ENCODE measurements at regions not wholly inside any gene's neighbourhood (a gene's known extent, or its start where the extent isn't known, plus 50 kb on each side); places are given as distances from the start of the nearest gene placed in this dataset.

DNA sequence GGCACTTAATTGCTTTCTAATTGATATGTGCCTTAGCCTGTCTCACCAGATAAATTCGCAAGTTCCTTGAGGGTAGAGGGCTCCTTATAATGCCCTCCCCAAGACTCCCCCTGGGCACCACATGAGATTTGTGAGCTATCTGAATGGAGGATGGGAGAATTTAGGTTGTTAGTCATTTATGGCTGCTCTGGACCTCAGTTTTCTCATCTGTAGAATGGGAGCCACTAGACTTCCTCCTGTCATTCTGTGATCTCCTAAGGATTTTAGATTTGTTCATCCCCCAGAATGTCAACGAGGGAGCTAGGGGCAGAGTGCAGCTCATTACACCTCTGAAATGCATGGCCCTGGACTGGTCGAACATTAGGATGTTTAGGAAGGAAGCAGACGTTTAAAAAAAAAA, 294.6 kb downstream of the MIAT start:
- Mint-ChIP-seq H3K4me1 (no peaks in the 10 kb centered on the region), H3K4me3 (no peak overlapping the region), H3K27ac (no peak overlapping the region), H3K9me3 (ENCODE audit: insufficient read depth) (no peaks in the 10 kb centered on the region), H3K27me3 (peaks cover 58% of the 10 kb centered on the region)
- intact Hi-C loops (cut with micrococcal nuclease): no loop called here
- 0% methylated on average over 1 of the region's 4 CpGs for WGBS (ENCODE audit: insufficient coverage)
- no peaks in the 10 kb centered on the region for H4K20me1 ChIP-seq (ENCODE audit: control insufficient read depth, insufficient read depth, low read length, poor library complexity, severe bottlenecking)
- no peak overlapping the region for H3K4me3 ChIP-seq (ENCODE audit: control extremely low read depth in 1 of 5, extremely low read depth in 1 of 5, insufficient read depth in 1 of 5, low read depth in 2 of 5, low read length in 4 of 5)
- ATAC-seq (ENCODE audit: low read depth) (no peak), DNase-seq (no peak)
- H3K27me3 ChIP-seq (replicated peaks in 1 of 4; ENCODE audit: control extremely low read depth in 1 of 4, control insufficient read depth in 3 of 4, insufficient read depth in 4 of 4, low read length in 3 of 4): peaks cover 0 to 18% (median 8%) of the 10 kb centered on the region in 4 experiments
- ChIA-PET POLR2A (interaction anchor here (0.6 kb wide), 1 partner anchor 65 kb away, joined by 3 read pairs; no protein-coding TSS in a partner anchor), CTCF (no interaction called here)
- H2AFZ ChIP-seq (ENCODE audit: insufficient read depth, low read depth, low read length, poor library complexity, severe bottlenecking): no peak overlapping the region
- H3K9me3 ChIP-seq (ENCODE audit: control extremely low read depth in 1 of 3, control insufficient read depth in 2 of 3, insufficient read depth in 1 of 3, low read length in 2 of 3): no peaks in the 10 kb centered on the region
- no peak overlapping the region for H3K27ac ChIP-seq (ENCODE audit: low read length in 2 of 2)
- no peak overlapping the region for H3K4me2 ChIP-seq (replicated peaks; ENCODE audit: low read depth, low read length, poor library complexity, severe bottlenecking)
- TF ChIP-seq EZH2 (IDR thresholded peaks at IDR 0.05; ENCODE audit: borderline replicate concordance, insufficient read depth, low read depth, low read length, poor library complexity, severe bottlenecking): no peak
- TF ChIP-seq, protein P1, sequence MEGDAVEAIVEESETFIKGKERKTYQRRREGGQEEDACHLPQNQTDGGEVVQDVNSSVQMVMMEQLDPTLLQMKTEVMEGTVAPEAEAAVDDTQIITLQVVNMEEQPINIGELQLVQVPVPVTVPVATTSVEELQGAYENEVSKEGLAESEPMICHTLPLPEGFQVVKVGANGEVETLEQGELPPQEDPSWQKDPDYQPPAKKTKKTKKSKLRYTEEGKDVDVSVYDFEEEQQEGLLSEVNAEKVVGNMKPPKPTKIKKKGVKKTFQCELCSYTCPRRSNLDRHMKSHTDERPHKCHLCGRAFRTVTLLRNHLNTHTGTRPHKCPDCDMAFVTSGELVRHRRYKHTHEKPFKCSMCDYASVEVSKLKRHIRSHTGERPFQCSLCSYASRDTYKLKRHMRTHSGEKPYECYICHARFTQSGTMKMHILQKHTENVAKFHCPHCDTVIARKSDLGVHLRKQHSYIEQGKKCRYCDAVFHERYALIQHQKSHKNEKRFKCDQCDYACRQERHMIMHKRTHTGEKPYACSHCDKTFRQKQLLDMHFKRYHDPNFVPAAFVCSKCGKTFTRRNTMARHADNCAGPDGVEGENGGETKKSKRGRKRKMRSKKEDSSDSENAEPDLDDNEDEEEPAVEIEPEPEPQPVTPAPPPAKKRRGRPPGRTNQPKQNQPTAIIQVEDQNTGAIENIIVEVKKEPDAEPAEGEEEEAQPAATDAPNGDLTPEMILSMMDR (IDR thresholded peaks at IDR 0.05): no peak
- H3K4me1 ChIP-seq (ENCODE audit: control insufficient read depth in 2 of 2, insufficient read depth in 2 of 2, low read length in 2 of 2): no peaks in the 10 kb centered on the region
- H3K79me2 ChIP-seq (ENCODE audit: control insufficient read depth, insufficient read depth, low read length): no peaks in the 10 kb centered on the region
- H3K36me3 ChIP-seq (replicated peaks in 1 of 2; ENCODE audit: control extremely low read depth in 1 of 2, control insufficient read depth in 1 of 2, extremely low read depth in 1 of 2, insufficient read depth in 2 of 2, low read length in 1 of 2): no peaks in the 10 kb centered on the region
- no peak overlapping the region for H3K9ac ChIP-seq (ENCODE audit: low read length)

DNA sequence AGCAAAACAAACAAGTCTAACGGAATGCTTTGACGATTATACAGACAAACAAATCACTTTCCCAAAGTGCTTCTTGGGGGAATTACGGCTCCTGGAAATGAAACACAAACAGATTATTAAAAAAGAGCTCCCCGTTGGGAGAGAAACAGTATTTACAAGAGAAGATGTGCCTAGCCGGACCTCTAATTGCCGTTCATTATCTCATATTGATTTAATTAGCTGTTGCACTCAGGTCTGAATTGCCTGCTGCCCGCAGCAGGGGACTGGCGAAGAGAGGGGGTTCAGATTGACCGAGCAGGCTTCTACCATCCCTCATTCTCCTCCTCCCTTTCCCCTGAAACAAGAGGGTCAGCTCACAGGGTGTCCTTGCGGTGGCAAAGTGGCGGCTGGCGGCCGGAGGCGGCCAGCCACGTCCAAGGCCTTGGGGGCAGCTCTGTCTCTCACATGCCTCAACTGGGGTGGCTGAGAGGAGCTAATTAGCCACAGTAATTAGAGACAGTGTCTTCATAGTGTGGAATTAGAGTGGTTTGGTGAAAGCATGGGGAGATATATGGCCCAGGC, 295.1 kb downstream of the MIAT start:
- no peak for ATAC-seq (ENCODE audit: low read depth)
- WGBS (ENCODE audit: insufficient coverage): 32% methylated on average over 6 of the region's 15 CpGs
- no peaks in the 10 kb centered on the region for H3K79me2 ChIP-seq (ENCODE audit: control insufficient read depth, insufficient read depth, low read length)
- intact Hi-C loops (cut with micrococcal nuclease): no loop called here
- CTCF ChIA-PET: no interaction called here
- peaks cover 0 to 20% (median 8%) of the 10 kb centered on the region in 4 experiments for H3K27me3 ChIP-seq (replicated peaks in 1 of 4; ENCODE audit: control extremely low read depth in 1 of 4, control insufficient read depth in 3 of 4, insufficient read depth in 4 of 4, low read length in 3 of 4)
- no peak overlapping the region for H3K4me3 Mint-ChIP-seq
- no peaks in the 10 kb centered on the region for H3K9me3 Mint-ChIP-seq (ENCODE audit: insufficient read depth)
- H3K27ac Mint-ChIP-seq: no peak overlapping the region
- TF ChIP-seq, protein P1 (IDR thresholded peaks at IDR 0.05): no peak
- TF ChIP-seq EZH2 (IDR thresholded peaks at IDR 0.05; ENCODE audit: borderline replicate concordance, insufficient read depth, low read depth, low read length, poor library complexity, severe bottlenecking): no peak
- DNase-seq: no peak
- no peak overlapping the region for H3K27ac ChIP-seq (ENCODE audit: low read length in 2 of 2)
- no peaks in the 10 kb centered on the region for H3K4me1 ChIP-seq (ENCODE audit: control insufficient read depth in 2 of 2, insufficient read depth in 2 of 2, low read length in 2 of 2)
- no peak overlapping the region for H2AFZ ChIP-seq (ENCODE audit: insufficient read depth, low read depth, low read length, poor library complexity, severe bottlenecking)
- POLR2A ChIA-PET: interaction anchor here (0.6 kb wide), 1 partner anchor 66 kb away, joined by 3 read pairs; no protein-coding TSS in a partner anchor
- H3K9ac ChIP-seq (ENCODE audit: low read length): no peak overlapping the region
- no peaks in the 10 kb centered on the region for H3K4me1 Mint-ChIP-seq
- H3K27me3 Mint-ChIP-seq: peaks cover 59% of the 10 kb centered on the region
- no peak overlapping the region for H3K4me2 ChIP-seq (replicated peaks; ENCODE audit: low read depth, low read length, poor library complexity, severe bottlenecking)
- H3K4me3 ChIP-seq (ENCODE audit: control extremely low read depth in 1 of 5, extremely low read depth in 1 of 5, insufficient read depth in 1 of 5, low read depth in 2 of 5, low read length in 4 of 5): no peak overlapping the region
- H4K20me1 ChIP-seq (ENCODE audit: control insufficient read depth, insufficient read depth, low read length, poor library complexity, severe bottlenecking): no peaks in the 10 kb centered on the region
- no peaks in the 10 kb centered on the region for H3K36me3 ChIP-seq (replicated peaks in 1 of 2; ENCODE audit: control extremely low read depth in 1 of 2, control insufficient read depth in 1 of 2, extremely low read depth in 1 of 2, insufficient read depth in 2 of 2, low read length in 1 of 2)
- H3K9me3 ChIP-seq (ENCODE audit: control extremely low read depth in 1 of 3, control insufficient read depth in 2 of 3, insufficient read depth in 1 of 3, low read length in 2 of 3): no peaks in the 10 kb centered on the region
